Activated naive CD4-positive, alpha-beta T cell treated with Interleukin-2 at 50 U/mL for 16 hours (primary cell): ENCODE measurements at regions not wholly inside any gene's neighbourhood (a gene's known extent, or its start where the extent isn't known, plus 50 kb on each side); places are given as distances from the start of the nearest gene placed in this dataset.

Experiments
- DNase-seq: peaks from one replicate; pipeline ENCODE4 v3.0.0-alpha.2; 2020

GRCh38 chr3:14273901-14274611, 95.4 kb downstream of the LSM3 start:
- DNase-seq: no peak

- no peak for DNase-seq
Measured at GRCh38 chr3:14274612-14274936, 96.0 kb downstream of the LSM3 start.

- no peak for DNase-seq
Measured at GRCh38 chr3:14274999-14275961, 96.7 kb downstream of the LSM3 start.

- no peak for DNase-seq
Measured at GRCh38 chr3:14275962-14276909, 97.6 kb downstream of the LSM3 start.

GRCh38 chr3:14277557-14277956, 98.9 kb downstream of the LSM3 start:
- DNase-seq: no peak

GRCh38 chr3:14278265-14278798, 99.7 kb downstream of the LSM3 start:
- DNase-seq: no peak

- no peak for DNase-seq
Measured at GRCh38 chr3:14278799-14279625, 100.4 kb downstream of the LSM3 start.

GRCh38 chr3:14279626-14280061, 101.0 kb downstream of the LSM3 start:
- DNase-seq: no peak

- DNase-seq: no peak
Measured at GRCh38 chr3:14280326-14280725, 101.7 kb downstream of the LSM3 start.

- DNase-seq: no peak
Measured at GRCh38 chr3:14281053-14281452, 102.4 kb downstream of the LSM3 start.

- DNase-seq: no peak
Measured at GRCh38 chr3:14282001-14282705, 103.5 kb downstream of the LSM3 start.

- DNase-seq: no peak
Measured at GRCh38 chr3:14282706-14283075, 104.1 kb downstream of the LSM3 start.

- no peak for DNase-seq
Measured at GRCh38 chr3:14283092-14283812, 104.6 kb downstream of the LSM3 start.

GRCh38 chr3:14283813-14284438, 105.3 kb downstream of the LSM3 start:
- no peak for DNase-seq

GRCh38 chr3:14284694-14285547, 106.3 kb downstream of the LSM3 start:
- no peak for DNase-seq

- no peak for DNase-seq
Measured at GRCh38 chr3:14285548-14285925, 106.9 kb downstream of the LSM3 start.

GRCh38 chr3:14286887-14287500, 108.4 kb downstream of the LSM3 start:
- no peak for DNase-seq

GRCh38 chr3:14288177-14288788, 109.7 kb downstream of the LSM3 start:
- DNase-seq: no peak
